HG02798 (cell line): ENCODE measurements at regions not wholly inside any gene's neighbourhood (a gene's known extent, or its start where the extent isn't known, plus 50 kb on each side); places are given as distances from the start of the nearest gene placed in this dataset.
"Not testable (repeated sequence)": the region's sequence is repeated elsewhere in the genome, so short reads cannot be mapped to it uniquely, and the experiment has no call there.

ENCODE experiments used
- ATAC-seq: cut with Tn5 transposase; IDR thresholded peaks from one replicate; pipeline ENCODE4 v1.9.1; 2021; ENCODE audit warnings: mild to moderate bottlenecking; ENCODE audit not compliant: unreplicated experiment, poor library complexity

GRCh38 chr9:62135022-62135421 is 945.2 kb downstream of the SPATA31A7 start:
- not testable (repeated sequence) for ATAC-seq

GRCh38 chr9:62145648-62146047 is 955.8 kb downstream of the SPATA31A7 start:
- not testable (repeated sequence) for ATAC-seq
